Loucy (cell line): ENCODE measurements at regions not wholly inside any gene's neighbourhood (a gene's known extent, or its start where the extent isn't known, plus 50 kb on each side); places are given as distances from the start of the nearest gene placed in this dataset.

ENCODE experiments used
- H2AFZ ChIP-seq: fragments of 200-600 bp; sonication (generic); 2 replicates; pipeline ENCODE4 v1.6.0; 2016; ENCODE audit warnings: antibody characterized with exemption, mild to moderate bottlenecking, low read length, moderate library complexity
- H3F3A ChIP-seq: fragments of 200-600 bp; 2 replicates; pipeline ENCODE4 v1.6.0; 2016; ENCODE audit warnings: antibody characterized with exemption, low read depth, mild to moderate bottlenecking
- H3K27me3 ChIP-seq: fragments of 200-600 bp; sonication (generic); 2 replicates; pipeline ENCODE4 v1.6.1; 2014; ENCODE audit warnings: low read length, mild to moderate bottlenecking; ENCODE audit not compliant: insufficient read depth, poor library complexity, severe bottlenecking
- H3K36me3 ChIP-seq: fragments of 200-600 bp; sonication (generic); 2 replicates; pipeline ENCODE4 v1.6.1; 2016; ENCODE audit warnings: low read length; ENCODE audit not compliant: insufficient read depth
- H3K4me1 ChIP-seq: fragments of 200-600 bp; sonication (generic); 2 replicates; pipeline ENCODE4 v1.5.1; 2014; ENCODE audit warnings: low read length, mild to moderate bottlenecking; ENCODE audit not compliant: insufficient read depth, poor library complexity, severe bottlenecking
- H3K4me2 ChIP-seq: fragments of 200-600 bp; sonication (generic); 2 replicates; pipeline ENCODE4 v1.6.0; 2014; ENCODE audit warnings: antibody characterized with exemption, low read length, low read depth, mild to moderate bottlenecking; ENCODE audit not compliant: poor library complexity, severe bottlenecking
- H3K4me3 ChIP-seq: fragments of 200-600 bp; sonication (generic); 2 replicates; pipeline ENCODE4 v1.5.1; 2014; ENCODE audit warnings: low read length, mild to moderate bottlenecking, mixed read lengths; ENCODE audit not compliant: poor library complexity, severe bottlenecking
- H3K79me2 ChIP-seq: fragments of 200-600 bp; sonication (generic); 2 replicates; pipeline ENCODE4 v1.6.1; 2014; ENCODE audit warnings: low read length; ENCODE audit not compliant: insufficient read depth
- H3K9ac ChIP-seq: fragments of 200-600 bp; sonication (generic); 2 replicates; pipeline ENCODE4 v1.6.0; 2014; ENCODE audit warnings: mild to moderate bottlenecking, low read depth, low read length, moderate library complexity; ENCODE audit not compliant: poor library complexity, severe bottlenecking
- H3K9me2 ChIP-seq: fragments of 200-600 bp; sonication (generic); replicated peaks from 2 replicates; pipeline ENCODE4 v1.6.1; 2016; ENCODE audit warnings: low read depth, low read length, mixed read lengths
- H3K9me3 ChIP-seq: fragments of 200-600 bp; sonication (generic); 2 replicates; pipeline ENCODE4 v1.6.1; 2014; ENCODE audit warnings: mild to moderate bottlenecking, antibody characterized with exemption, low read length, low read depth; ENCODE audit not compliant: insufficient read depth
- H4K20me1 ChIP-seq: fragments of 200-600 bp; sonication (generic); 2 replicates; pipeline ENCODE4 v1.6.0; 2014; ENCODE audit warnings: antibody characterized with exemption, low read length, mild to moderate bottlenecking; ENCODE audit not compliant: insufficient read depth, poor library complexity, severe bottlenecking
- CTCF ChIP-seq: fragments of 200-600 bp; sonication (generic); conservative IDR thresholded peaks from 2 replicates; pipeline ENCODE4 v1.5.1; 2014; ENCODE audit warnings: mild to moderate bottlenecking, antibody characterized with exemption, low read length
- EZH2phosphoT487 ChIP-seq: fragments of 200-600 bp; IDR thresholded peaks from 2 replicates; pipeline ENCODE4 v1.6.1; 2018; ENCODE audit warnings: antibody characterized with exemption, mild to moderate bottlenecking, moderate library complexity, borderline replicate concordance

DNA sequence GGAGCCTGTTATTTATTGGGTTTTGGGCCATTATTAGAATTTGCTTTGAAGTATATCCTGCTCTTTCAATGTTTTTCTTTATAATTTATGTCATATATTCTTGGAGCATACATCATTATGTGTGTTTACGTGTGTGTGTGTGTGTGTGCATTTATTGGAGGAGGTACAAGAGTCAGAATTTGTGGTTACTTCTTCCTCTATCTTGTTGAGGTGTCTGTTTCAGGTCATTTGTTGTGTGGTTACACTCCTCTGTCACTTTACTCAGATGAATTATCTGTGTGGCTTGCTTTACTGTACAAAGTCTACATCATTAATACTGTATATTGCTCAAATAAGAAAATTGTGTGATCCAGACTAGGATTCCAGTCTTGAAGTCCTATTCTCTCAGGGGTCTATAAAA is 1957.4 kb upstream of the TENM3 start:
- Histone ChIP-seq H3K9ac (no peak overlapping the region), H3K4me3 (no peak overlapping the region), H3K9me2 (no peaks in the 10 kb centered on the region), H3K9me3 (no peaks in the 10 kb centered on the region), H3K4me1 (peaks cover 7% of the 10 kb centered on the region), H3K79me2 (no peaks in the 10 kb centered on the region), H3K4me2 (no peak overlapping the region), H4K20me1 (no peaks in the 10 kb centered on the region), H3K36me3 (no peaks in the 10 kb centered on the region), H3F3A (no peaks in the 10 kb centered on the region), H2AFZ (no peak overlapping the region), H3K27me3 (no peaks in the 10 kb centered on the region)
- no peak for TF ChIP-seq EZH2phosphoT487
- TF ChIP-seq CTCF = no peak

DNA sequence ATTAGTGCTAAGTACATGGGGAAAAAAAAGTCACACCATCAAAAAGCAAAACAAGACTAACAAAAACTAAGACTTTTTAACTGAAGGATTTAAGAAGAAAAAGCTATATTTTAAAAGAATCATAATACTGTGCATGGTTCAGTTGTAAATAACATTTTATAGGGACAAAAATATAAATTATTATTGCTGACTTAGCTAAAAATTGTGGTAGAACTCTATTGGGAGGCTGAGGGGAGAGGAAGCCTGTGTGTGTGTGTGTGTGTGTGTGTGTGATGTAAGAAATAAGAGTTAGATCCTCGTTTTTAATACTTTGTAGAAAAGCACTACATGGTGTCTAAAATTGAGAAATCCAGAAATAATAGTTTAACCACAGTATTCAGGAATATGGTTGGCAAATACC is 1950.9 kb upstream of the TENM3 start:
- H3K27me3 ChIP-seq = no peaks in the 10 kb centered on the region
- H3F3A ChIP-seq = no peaks in the 10 kb centered on the region
- no peak overlapping the region for H3K4me3 ChIP-seq
- H3K9ac ChIP-seq = no peak overlapping the region
- no peaks in the 10 kb centered on the region for H3K9me2 ChIP-seq
- TF ChIP-seq CTCF (no peak), EZH2phosphoT487 (no peak)
- no peak overlapping the region for H3K4me2 ChIP-seq
- no peaks in the 10 kb centered on the region for H4K20me1 ChIP-seq
- H2AFZ ChIP-seq = no peak overlapping the region
- H3K36me3 ChIP-seq = no peaks in the 10 kb centered on the region
- no peaks in the 10 kb centered on the region for H3K4me1 ChIP-seq
- no peaks in the 10 kb centered on the region for H3K9me3 ChIP-seq
- H3K79me2 ChIP-seq = no peaks in the 10 kb centered on the region

GRCh38 chr4:180296036-180296599 is 1947.1 kb upstream of the TENM3 start:
- H3K4me1 ChIP-seq = no peaks in the 10 kb centered on the region
- no peaks in the 10 kb centered on the region for H4K20me1 ChIP-seq
- no peak overlapping the region for H3K4me2 ChIP-seq
- H3K4me3 ChIP-seq = no peak overlapping the region
- 0 out of 2 replicates have a peak overlapping the region, but pooled peaks have one; percentile 2 for H2AFZ ChIP-seq
- H3K9me2 ChIP-seq = no peaks in the 10 kb centered on the region
- H3K27me3 ChIP-seq = no peaks in the 10 kb centered on the region
- no peaks in the 10 kb centered on the region for H3K36me3 ChIP-seq
- no peak overlapping the region for H3K9ac ChIP-seq
- no peaks in the 10 kb centered on the region for H3K79me2 ChIP-seq
- H3K9me3 ChIP-seq = no peaks in the 10 kb centered on the region
- no peaks in the 10 kb centered on the region for H3F3A ChIP-seq
- TF ChIP-seq CTCF (no peak), EZH2phosphoT487 (no peak)
